ENCODE measurements at regions not wholly inside any gene's neighbourhood (a gene's known extent, or its start where the extent isn't known, plus 50 kb on each side); places are given as distances from the start of the nearest gene placed in this dataset.

DNA sequence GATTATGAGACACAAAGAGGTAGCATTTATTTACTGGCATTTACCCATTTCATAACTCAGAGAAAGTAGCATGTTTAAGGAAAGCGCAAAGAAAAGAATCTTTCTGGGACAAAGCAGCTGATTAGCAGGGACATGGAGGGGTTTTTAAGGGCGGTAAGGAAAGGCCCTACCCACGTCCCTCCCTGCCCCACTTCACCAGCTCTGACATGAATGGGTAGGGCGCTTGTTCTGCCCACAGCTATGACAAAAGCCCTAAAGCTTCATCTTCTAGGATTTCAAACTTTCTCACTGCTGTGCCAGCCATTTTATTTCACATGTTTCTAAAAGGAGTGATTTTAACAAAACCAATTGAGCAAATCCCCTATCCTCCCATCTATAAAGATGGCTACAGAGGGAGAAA, 406.9 kb upstream of the KLF6 start:
- no peak for DNase-seq (ENCODE audit: low spot score)
- in situ Hi-C loops (cut with HindIII; ENCODE audit: low sequenced_read_pairs) = no loop called here

DNA sequence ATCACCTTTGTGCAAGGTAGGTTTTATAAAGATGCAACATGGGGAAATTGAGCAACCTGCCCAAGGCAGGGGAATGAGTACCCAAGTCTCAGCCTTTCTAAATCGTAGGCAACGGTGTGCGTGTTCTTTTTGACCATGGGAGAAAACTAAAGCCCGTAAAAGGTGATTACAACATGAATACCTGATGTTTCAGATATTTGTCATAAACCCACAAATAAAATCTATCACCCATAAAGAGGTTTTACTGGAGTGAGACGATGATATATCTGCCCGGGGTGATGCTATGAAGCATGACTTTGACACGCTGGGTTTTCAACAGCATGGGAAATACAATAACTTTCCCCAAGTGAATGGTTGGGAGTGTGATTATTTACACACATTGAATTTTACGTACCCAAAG, 406.3 kb upstream of the KLF6 start:
- in situ Hi-C loops (cut with HindIII; ENCODE audit: low sequenced_read_pairs) = no loop called here
- no peak for DNase-seq (ENCODE audit: low spot score)

DNA sequence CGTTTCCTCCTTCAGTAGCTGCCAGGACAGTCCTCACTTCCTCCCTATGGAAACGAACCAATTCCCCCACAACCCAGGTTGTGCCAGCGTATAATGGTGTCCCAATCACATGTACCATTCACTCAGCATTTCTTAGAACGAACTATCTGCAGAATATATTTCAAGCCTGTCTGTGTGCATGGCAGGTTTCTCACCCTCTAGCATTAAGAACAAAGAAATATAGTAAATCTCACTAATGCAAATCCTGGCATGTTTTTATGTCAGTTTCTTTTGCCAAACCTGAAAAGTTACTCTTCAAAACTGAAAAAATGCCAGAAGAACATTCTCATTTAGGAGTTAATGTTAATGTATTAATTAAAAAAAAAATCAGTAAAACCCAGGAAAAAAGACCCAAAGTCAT, 405.9 kb upstream of the KLF6 start:
- in situ Hi-C loops (cut with HindIII; ENCODE audit: low sequenced_read_pairs) = no loop called here
- DNase-seq (ENCODE audit: low spot score) = no peak

DNA sequence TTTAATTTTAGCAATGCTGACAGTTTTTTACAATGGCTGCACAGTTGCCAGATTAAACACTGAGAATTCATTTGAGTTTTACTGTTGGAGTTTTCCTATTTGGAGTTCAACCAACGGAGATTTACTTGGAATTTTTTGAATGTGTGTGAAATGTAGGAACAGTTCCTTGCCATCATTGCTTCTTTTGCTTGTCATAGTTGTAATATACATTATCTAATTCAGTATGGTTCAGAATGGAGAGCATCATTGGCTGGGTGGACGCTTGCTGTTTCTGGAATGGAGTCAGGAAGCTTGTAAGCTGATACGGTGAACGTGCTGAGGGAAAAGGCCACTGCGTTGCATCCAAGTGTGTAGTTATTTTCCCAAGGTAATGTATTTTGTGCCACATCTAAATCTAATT, 404.3 kb upstream of the KLF6 start:
- no peak for DNase-seq (ENCODE audit: low spot score)
- in situ Hi-C loops (cut with HindIII; ENCODE audit: low sequenced_read_pairs) = no loop called here

DNA sequence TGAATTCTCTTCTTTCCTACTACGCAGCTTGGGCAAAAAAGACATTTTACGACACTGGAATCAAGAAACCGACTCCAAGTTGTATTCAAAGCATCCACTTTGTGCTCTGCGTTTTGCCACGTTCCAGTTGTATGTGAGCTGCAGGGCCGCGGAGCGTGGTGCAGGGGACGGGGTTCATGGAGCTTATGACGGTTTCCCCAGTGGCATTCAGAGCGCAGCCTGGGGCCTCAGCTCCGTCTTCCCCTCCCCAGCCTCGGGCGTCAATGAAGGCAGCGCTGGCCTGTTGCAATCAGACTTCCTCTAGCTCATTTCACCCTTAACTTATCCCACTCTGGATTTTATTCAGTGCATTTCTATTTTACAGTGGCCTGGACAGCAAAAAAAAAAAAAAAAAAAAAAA, 403.4 kb upstream of the KLF6 start:
- in situ Hi-C loops (cut with HindIII; ENCODE audit: low sequenced_read_pairs) = no loop called here
- no peak for DNase-seq (ENCODE audit: low spot score)

DNA sequence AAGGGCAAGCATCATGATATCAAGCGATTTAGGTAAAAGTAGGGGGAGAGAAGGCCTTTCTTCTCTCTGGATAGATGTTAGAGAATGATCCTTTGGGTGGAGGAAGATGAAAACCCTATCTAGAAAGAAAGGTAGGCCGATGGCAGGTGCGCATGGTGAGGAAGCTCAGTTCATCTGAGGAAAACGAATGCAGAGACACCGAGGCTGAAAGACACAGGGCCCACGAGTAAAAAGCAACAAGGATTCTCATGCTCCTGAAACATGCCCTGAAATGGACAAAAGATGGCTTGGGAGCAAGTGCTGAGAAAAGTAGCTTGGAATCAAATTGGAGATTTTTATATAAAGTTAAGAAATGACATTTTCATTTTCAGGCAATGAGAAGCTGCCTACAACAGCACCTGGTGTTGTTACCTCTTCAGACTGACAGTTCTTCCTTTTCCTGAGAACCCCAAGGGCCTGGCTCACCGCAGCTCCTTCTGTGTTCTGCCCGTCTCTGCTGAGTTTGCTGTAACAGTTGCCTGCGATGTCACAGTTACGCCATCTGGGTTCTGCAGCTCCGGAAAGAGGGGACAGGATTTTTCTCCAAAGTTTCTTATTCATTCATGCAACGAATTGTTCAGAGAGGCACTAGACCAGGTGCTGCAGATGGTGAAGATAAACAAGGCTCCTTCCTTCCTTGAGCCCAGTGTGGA, 402.0 kb upstream of the KLF6 start:
- no peak for DNase-seq (ENCODE audit: low spot score)
- in situ Hi-C loops (cut with HindIII; ENCODE audit: low sequenced_read_pairs) = no loop called here

DNA sequence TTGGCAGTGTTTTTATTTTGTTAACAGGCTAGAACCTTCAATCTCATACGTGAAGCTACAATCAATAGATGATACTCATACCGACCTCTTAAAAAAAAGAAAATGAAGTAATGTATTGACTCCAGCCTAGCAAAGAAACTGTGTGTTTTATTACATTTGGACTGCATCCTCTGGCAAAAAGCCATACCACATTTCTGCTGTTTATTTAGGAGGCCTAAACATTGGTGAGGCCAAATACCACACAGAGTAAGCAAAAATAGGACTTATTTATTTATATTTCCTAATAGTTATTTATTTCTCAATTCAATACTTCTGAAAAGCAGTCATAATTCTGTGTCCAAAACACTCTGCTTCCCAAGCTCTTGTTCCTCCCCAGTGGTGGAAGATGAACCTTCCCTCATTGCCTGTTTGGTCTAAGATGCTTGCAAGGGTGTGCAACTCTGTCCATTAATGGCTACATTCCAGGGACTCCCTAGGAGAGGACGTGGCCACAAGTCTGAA, 398.8 kb upstream of the KLF6 start:
- in situ Hi-C loops (cut with HindIII; ENCODE audit: low sequenced_read_pairs) = no loop called here
- DNase-seq (ENCODE audit: low spot score) = no peak

DNA sequence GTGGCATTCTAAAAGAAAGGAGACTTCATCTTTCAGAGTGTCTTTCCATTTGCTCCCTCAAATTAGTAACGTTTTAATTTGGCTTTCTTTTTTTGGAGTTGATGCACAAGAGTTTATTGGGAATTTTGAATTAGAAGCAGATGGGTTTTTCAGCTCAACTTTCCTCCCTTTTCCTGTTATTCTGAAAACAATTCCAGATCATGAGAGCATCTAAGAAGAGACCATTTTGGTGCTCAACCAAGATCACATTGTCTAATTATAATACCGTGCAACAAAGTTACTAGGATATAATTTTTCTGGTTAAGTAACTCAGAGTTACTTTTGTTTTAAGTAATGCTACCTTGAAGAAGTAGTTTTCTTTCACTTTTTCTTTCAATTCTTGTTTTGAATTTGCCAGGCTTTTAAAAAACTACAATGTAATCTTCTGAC, 396.6 kb upstream of the KLF6 start:
- in situ Hi-C loops (cut with HindIII; ENCODE audit: low sequenced_read_pairs) = no loop called here
- no peak for DNase-seq (ENCODE audit: low spot score)

DNA sequence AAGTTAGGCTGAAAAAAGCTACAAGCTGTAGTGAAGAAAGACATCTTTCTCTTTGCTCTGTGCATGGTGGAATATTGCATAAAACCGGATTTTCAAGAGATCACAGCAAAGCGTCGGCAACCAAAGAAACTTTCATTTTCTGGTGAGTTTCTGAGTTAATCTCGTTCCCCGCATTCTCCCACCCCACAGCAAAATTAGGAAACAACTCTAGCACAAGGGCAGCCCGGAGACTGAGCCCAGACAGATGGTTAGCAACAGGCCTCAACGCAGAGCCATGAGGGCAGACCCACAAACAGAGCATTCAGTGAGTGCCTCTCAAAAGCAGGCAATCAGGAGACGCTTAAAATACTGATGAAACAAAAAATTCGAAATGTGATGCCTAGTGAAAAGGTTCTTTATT, 396.1 kb upstream of the KLF6 start:
- in situ Hi-C loops (cut with HindIII; ENCODE audit: low sequenced_read_pairs) = no loop called here
- no peak for DNase-seq (ENCODE audit: low spot score)

DNA sequence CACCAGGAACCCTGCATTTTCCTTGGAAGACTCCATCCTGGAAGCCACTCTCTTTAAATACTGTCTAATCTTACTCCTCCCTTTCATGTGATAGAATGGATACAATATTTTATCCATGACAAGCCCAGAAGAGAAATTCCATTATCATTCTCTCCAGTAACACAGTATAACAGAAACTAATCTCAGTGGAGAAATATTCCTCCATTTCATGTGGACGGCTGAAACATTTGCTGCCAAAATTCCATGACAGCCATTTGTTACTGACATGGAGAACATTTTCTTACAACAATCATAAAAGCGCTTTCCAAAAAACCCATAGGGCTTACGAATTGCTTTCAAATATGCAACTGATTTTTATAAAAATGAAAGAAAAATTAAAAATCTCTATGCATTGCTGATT, 392.8 kb upstream of the KLF6 start:
- no peak for DNase-seq (ENCODE audit: low spot score)
- in situ Hi-C loops (cut with HindIII; ENCODE audit: low sequenced_read_pairs) = no loop called here

DNA sequence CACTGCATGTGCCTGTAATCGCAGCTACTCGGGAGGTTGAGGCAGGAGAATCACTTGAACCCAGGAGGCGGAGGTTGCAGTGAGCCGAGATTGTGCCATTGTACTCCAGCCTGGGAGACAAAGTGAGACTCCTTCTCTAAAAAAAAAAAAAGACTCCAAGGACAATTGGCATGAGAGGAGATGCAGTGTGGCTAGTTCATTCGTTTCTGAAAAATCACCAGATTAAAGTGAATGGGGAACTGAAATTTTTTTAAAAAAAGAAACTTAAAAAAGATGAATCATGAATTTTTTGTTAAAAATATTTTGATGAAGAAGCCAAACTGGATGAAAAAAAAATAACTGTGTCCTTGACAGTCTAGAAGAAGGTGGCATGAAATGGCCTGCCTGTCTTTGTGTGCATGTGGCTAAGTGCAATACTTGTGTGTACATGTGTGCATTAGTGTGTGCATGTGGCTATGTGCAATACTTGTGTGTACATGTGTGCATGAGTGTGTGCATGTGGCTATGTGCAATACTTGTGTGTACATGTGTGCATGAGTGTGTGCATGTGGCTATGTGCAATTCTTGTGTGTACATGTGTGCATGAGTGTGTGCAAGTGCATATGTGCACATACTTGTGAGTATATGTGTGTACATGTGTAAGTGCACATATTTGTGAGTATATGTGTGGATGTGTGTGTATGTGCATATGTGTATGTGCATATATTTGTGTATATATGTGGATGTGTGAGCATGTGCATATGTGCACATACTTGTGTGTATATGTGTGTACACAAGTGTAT, 391.7 kb upstream of the KLF6 start:
- in situ Hi-C loops (cut with HindIII; ENCODE audit: low sequenced_read_pairs) = no loop called here

DNA sequence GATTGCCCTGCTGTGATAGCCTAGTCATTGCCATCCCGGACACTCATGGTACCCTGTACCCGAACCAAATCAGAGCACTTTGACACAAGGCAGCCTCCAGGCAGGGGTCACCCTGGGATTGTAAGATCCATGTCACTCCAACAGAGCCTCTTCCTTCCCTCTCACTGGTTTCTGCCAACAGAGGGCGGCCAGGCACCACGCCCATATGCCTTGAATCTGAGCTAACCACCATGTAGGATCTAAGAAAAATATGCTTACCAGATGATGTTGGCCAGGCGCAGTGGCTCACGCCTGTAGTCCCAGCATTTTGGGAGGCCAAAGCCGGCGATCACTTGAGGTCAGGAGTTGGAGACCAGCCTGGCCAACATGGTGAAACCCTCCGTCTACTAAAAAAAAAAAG, 389.2 kb upstream of the KLF6 start:
- no peak for DNase-seq (ENCODE audit: low spot score)
- in situ Hi-C loops (cut with HindIII; ENCODE audit: low sequenced_read_pairs) = no loop called here

More for the DNA sequence above, 391.7 kb upstream of the KLF6 start:
- no peak for DNase-seq (ENCODE audit: low spot score)

DNA sequence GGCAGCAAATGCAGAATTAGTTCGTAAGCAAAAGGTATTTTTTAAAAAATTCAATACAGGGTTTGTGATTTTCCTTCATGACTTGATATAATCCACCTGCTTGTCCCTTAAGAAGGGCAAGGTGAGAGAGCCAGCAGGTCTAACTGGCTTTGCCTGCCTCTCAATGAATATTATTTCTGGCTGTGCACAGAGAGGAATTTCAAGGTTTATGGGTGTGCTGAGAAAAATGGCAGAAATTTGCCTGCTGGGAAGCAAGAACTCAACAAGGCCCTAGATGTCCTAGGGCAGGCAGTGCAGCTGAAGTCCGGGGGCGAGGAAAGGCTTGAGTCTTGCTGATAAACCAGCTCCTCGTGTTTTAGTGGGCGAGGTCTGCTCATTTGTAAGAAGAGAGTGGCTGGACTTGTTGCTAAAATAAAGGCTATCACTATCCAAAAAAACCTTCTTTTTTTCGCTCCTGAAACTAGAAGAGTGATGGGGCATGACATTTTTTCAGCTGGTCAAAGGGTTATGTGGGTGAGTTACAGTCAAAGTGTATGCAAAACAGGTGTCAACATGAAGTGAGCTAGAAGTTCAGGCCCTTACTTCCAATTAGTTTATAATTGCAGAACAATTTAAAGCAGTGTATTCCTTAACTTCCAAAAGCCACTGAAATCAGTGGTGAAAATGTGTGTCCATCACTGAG, 385.8 kb upstream of the KLF6 start:
- no peak for DNase-seq (ENCODE audit: low spot score)
- in situ Hi-C loops (cut with HindIII; ENCODE audit: low sequenced_read_pairs) = no loop called here

DNA sequence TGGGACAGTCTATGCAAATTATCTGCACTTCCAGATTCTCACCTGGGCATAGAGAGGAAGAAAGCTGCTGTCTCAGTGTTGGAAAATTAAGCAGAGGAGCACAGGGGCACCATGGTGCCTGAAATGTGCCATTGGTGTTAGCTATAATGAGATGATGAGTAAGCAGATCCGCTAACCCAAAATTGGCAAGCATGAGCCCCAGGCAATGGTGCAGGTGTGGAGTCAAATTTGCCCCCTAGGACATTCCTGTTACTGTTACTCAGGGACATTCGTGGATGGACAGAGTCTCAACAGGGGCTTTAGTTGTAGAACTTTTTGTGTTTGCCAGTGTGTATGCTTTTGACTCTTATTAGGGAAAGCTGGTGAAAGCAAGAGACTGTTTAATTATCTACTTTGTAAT, 385.2 kb upstream of the KLF6 start:
- no peak for DNase-seq (ENCODE audit: low spot score)
- in situ Hi-C loops (cut with HindIII; ENCODE audit: low sequenced_read_pairs) = no loop called here

DNA sequence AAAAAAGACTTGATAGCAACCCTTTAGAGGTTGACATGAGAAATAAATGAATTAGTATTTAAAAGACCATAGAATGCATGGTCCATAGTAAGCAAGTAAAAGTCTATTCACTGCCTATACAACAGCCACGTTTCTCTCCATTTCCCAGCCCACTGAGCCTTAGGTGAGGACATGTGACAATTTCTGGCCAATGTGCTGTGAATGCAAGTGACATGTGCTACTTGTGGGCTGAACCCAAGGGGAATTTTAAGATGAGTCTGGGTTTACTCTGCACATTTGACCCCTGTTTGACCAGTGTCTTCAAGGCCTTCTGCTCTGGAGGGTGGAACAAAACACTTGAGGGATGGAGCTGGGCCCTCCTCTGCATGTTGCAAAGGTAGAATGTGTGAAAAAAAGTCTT, 384.4 kb upstream of the KLF6 start:
- in situ Hi-C loops (cut with HindIII; ENCODE audit: low sequenced_read_pairs) = no loop called here
- DNase-seq (ENCODE audit: low spot score) = no peak

DNA sequence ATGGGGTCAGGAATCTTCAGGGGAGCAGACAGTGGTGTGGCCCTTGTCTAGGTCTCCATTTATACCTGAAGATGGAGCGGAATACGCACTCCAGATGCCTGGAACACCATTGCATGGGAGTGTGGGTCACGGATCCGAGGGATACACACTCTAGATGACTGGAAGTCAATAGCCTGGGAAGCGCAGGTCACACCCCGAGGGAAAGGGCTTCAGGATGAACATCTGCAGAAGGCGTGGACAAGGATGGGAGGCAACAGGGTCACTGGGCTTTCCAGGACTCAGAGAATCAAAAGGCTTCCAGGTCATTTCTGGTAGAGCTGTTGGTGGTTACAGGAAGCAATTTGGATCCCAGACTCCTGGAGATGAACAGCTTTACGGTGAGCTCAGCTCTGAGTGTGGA, 382.2 kb upstream of the KLF6 start:
- in situ Hi-C loops (cut with HindIII; ENCODE audit: low sequenced_read_pairs) = no loop called here
- no peak for DNase-seq (ENCODE audit: low spot score)

DNA sequence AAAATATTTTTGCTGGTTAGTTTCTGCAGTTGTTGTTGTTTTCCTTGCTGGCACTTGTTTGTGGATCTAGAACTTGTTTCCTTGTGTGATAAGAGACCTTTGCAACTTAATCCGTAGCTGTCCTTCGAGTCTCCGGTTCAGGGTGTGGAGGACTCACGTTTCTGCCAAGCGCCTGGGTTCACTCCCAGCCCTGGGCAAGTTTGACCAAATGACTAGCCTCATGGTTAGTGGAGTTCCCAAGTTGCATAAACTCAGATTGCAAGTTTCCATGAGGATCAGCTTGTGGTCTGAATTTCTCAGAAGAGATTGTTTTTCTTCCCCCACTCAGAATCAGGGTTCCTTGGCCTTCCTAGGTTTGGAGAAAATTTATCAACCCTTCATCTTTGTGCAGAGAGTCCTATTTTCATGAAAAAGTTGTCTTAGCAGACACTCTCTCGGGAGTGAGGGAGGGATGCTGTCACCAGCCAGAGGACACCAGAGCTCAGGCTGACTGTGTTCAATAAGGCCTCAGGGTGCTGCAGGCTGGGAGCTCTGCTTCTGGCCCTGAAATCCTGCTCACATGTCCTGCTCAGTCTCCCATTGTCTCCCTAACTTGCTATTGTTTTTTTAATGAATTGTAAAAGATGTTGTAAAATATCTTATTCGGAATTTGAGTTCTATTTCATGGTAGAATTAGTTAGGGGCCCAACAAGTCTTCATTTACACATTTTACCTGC, 377.7 kb upstream of the KLF6 start:
- in situ Hi-C loops (cut with HindIII; ENCODE audit: low sequenced_read_pairs) = no loop called here
- DNase-seq (ENCODE audit: low spot score) = no peak

DNA sequence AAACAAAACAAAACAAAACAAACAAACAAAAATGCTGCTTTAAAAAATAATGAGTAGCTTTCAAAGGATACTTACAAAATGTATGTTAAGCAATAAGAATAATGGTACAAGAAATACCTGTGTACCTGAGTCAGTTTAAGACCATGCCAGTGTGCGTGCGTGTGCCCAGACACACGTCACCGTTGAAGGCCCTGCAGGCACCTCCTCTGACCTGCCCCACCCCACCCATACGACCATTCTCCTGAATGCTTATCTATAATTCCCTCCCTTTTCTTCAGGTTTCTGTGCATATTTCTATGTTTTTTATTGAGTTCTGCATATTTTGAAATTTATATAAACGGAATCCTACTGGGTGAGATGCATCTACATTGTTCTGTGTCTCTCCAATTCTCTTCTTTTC, 374.2 kb upstream of the KLF6 start:
- DNase-seq (ENCODE audit: low spot score) = no peak
- in situ Hi-C loops (cut with HindIII; ENCODE audit: low sequenced_read_pairs) = no loop called here

DNA sequence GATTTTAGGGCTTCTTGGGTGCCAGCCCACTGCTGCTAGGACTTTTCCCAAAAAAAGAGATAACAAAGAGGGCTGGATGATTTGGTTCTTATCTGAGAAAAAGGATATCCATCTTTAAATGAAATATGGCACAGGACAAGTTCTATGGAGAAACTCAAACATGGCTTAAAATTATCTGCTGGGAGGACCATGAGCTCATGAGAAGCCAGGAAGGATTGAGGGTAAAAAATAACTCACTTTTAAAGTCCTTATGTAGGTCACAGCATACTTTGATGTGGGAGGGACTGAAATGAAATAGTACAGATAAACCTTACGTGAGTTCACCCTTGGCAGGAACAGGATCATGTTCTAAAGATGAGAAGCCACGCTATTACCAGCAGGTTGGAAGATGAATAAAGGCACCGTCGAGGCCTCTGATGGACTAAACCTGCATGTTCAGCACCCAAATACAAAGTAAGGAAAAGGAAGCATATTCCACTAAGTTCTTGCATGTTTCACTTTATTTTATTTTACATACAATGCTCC, 369.2 kb upstream of the KLF6 start:
- in situ Hi-C loops (cut with HindIII; ENCODE audit: low sequenced_read_pairs) = no loop called here
- no peak for DNase-seq (ENCODE audit: low spot score)

DNA sequence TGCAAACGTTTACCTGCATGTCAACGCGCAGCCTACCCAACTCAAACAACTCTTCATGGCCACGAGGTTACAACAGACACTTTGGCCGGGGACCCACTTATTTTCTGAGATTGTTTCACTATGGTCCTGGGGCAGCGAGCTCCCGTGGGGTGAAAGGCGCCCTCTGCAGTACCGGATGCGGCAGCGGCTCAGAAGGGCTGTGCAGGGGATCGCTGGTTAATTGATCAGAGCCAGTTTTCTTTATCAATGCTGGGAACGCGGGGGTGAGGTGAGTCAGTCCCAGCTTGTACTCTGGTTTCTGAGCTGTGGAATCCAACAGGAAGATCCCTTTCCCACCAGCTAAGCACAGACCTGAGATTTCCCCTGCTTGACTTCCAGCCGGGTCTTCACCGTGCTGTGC, 366.5 kb upstream of the KLF6 start:
- in situ Hi-C loops (cut with HindIII; ENCODE audit: low sequenced_read_pairs) = no loop called here
- no peak for DNase-seq (ENCODE audit: low spot score)

Data from G401 (cell line).